Fibroblast of lung (primary cell): ENCODE measurements at regions not wholly inside any gene's neighbourhood (a gene's known extent, or its start where the extent isn't known, plus 50 kb on each side); places are given as distances from the start of the nearest gene placed in this dataset.

Experiments
- EZH2 ChIP-seq: IDR thresholded peaks from 2 replicates; pipeline ENCODE4 v1.5.1; 2012; ENCODE audit warnings: low read length, control low read depth, mild to moderate bottlenecking; ENCODE audit errors: missing control alignments
- TF ChIP-seq, protein P1 (sequence below), 2 donors: IDR thresholded peaks in 1 of 2; conservative IDR thresholded peaks in 1 of 2; 1 replicate in 1 of 2; 2 replicates in 1 of 2; pipeline ENCODE4 v1.5.1; 2011 to 2012; ENCODE audit warnings: low read length in 2 of 2, control low read depth in 1 of 2, inconsistent platforms in 1 of 2, low read depth in 1 of 2, mild to moderate bottlenecking in 1 of 2

GRCh38 chr20:11652128-11652527 lies 265.6 kb upstream of the BTBD3 start:
- TF ChIP-seq, protein P1, sequence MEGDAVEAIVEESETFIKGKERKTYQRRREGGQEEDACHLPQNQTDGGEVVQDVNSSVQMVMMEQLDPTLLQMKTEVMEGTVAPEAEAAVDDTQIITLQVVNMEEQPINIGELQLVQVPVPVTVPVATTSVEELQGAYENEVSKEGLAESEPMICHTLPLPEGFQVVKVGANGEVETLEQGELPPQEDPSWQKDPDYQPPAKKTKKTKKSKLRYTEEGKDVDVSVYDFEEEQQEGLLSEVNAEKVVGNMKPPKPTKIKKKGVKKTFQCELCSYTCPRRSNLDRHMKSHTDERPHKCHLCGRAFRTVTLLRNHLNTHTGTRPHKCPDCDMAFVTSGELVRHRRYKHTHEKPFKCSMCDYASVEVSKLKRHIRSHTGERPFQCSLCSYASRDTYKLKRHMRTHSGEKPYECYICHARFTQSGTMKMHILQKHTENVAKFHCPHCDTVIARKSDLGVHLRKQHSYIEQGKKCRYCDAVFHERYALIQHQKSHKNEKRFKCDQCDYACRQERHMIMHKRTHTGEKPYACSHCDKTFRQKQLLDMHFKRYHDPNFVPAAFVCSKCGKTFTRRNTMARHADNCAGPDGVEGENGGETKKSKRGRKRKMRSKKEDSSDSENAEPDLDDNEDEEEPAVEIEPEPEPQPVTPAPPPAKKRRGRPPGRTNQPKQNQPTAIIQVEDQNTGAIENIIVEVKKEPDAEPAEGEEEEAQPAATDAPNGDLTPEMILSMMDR (conservative IDR thresholded peaks at IDR 0.05 in 1 of 2, IDR thresholded peaks at IDR 0.05 in 1 of 2; ENCODE audit: low read depth in 1 of 2, low read length in 2 of 2): no peak
- TF ChIP-seq EZH2: no peak
